Spleen (tissue), 11 donors: ENCODE measurements at regions not wholly inside any gene's neighbourhood (a gene's known extent, or its start where the extent isn't known, plus 50 kb on each side); places are given as distances from the start of the nearest gene placed in this dataset.

Source experiments
- DNase-seq: peaks from one replicate; pipeline ENCODE4 v3.0.0-alpha.2; 2020
- H3K27ac ChIP-seq, 8 donors: fragments of 200-600 bp; sonication (generic) in 7 of 8; 1 replicate in 4 of 8; 2 replicates in 4 of 8; pipeline versions ENCODE4 v1.5.0 to v1.8.0; 2016 to 2021; ENCODE audit warnings: inconsistent platforms in 4 of 8, mild to moderate bottlenecking in 4 of 8, moderate library complexity in 1 of 8
- H3K27me3 ChIP-seq, 7 donors: fragments of 200-600 bp; sonication (generic) in 6 of 7; replicated peaks in 1 of 7; 1 replicate in 4 of 7; 2 replicates in 3 of 7; pipeline versions ENCODE4 v1.5.0 to v1.8.0; 2016 to 2021; ENCODE audit warnings: inconsistent platforms in 3 of 7, mild to moderate bottlenecking in 1 of 7
- H3K36me3 ChIP-seq, 6 donors: fragments of 200-600 bp; sonication (generic) in 5 of 6; 1 replicate in 4 of 6; 2 replicates in 2 of 6; pipeline versions ENCODE4 v1.5.0 to v1.8.0; 2016 to 2021; ENCODE audit warnings: inconsistent platforms in 2 of 6
- H3K4me1 ChIP-seq, 6 donors: fragments of 200-600 bp; sonication (generic) in 5 of 6; 1 replicate in 3 of 6; 2 replicates in 3 of 6; pipeline versions ENCODE4 v1.5.0 to v1.8.0; 2016 to 2021; ENCODE audit warnings: inconsistent platforms in 3 of 6
- H3K4me3 ChIP-seq, 8 donors: fragments of 200-600 bp; sonication (generic) in 7 of 8; 1 replicate in 4 of 8; 2 replicates in 4 of 8; pipeline versions ENCODE4 v1.5.0 to v1.8.0; 2016 to 2021; ENCODE audit warnings: inconsistent platforms in 4 of 8, mild to moderate bottlenecking in 4 of 8, moderate library complexity in 2 of 8
- H3K9me3 ChIP-seq, 8 donors: fragments of 200-600 bp; sonication (generic) in 7 of 8; 1 replicate in 4 of 8; 2 replicates in 4 of 8; pipeline versions ENCODE4 v1.5.0 to v1.8.0; 2016 to 2021; ENCODE audit warnings: inconsistent platforms in 4 of 8
- CTCF ChIP-seq, 11 experiments: fragments of 200-600 bp in 7 of 11; fragments of 450-650 bp in 4 of 11; sonication (generic) in 4 of 11; IDR thresholded peaks in 8 of 11; conservative IDR thresholded peaks in 3 of 11; 1 replicate in 7 of 11; 2 replicates in 4 of 11; pipeline versions ENCODE4 v1.4.0 to v1.8.0; 2016 to 2021; ENCODE audit warnings: antibody characterized with exemption in 11 of 11, inconsistent platforms in 4 of 11, mild to moderate bottlenecking in 1 of 11
- POLR2A ChIP-seq, 3 donors: fragments of 450-650 bp; IDR thresholded peaks; one replicate each; pipeline ENCODE4 v1.5.1; 2017; ENCODE audit warnings: antibody characterized with exemption in 3 of 3, mild to moderate bottlenecking in 1 of 3
- POLR2AphosphoS5 ChIP-seq, 3 donors: sonication (generic); formaldehyde crosslinking; IDR thresholded peaks; one replicate each; pipeline ENCODE4 v1.5.1; 2017; ENCODE audit warnings: antibody characterized with exemption in 3 of 3
- WGBS, 5 donors: extraction: QIAGEN DNeasy Blood & Tissue Kit in 3 of 5; methylation state at CpG; one replicate each; pipeline versions ENCODE4 v1.1.5 to v1.1.7; 2013 to 2018; 5-methylcytosine and 5-hydroxymethylcytosine counted together
- intact Hi-C: fragments of 100-400 bp; cut with DNase I; formaldehyde crosslinking; loops from one replicate; pipeline ENCODE4 v1.15.0; 2023; ENCODE audit warnings: low total_unique reads
- donor health status: healthy with polysubstance abuse.
- donor health status: DM: no; HTN: no; CAD: no; lungs with moderate emphysema.
- donor health status: DM: no; HTN: no; CAD: no.
- donor health status: Bipolar disorder and iron deficiency.
- donor health status: healthy.
- donor health status: DM: no; HTN: no; CAD: no.
- donor health status: DM: yes; HTN: yes; CAD: no.

GRCh38 chr12:4009979-4010704 is 136.9 kb upstream of the PARP11 start:
- Histone ChIP-seq H3K36me3 (no peaks in the 10 kb centered on the region), H3K9me3 (no peaks in the 10 kb centered on the region), H3K27ac (no peak overlapping the region), H3K4me1 (no peaks in the 10 kb centered on the region), H3K4me3 (no peak overlapping the region), H3K27me3 (no peaks in the 10 kb centered on the region)
- intact Hi-C loops: no loop called here
- 87 to 92% (median 89%) methylated on average over 8 of the region's 8 CpGs for WGBS, 5 donors
- no peak for DNase-seq
- TF ChIP-seq POLR2AphosphoS5 (IDR thresholded peaks at IDR 0.05): no peak
- no peak for TF ChIP-seq POLR2A (IDR thresholded peaks at IDR 0.05)
- TF ChIP-seq CTCF (IDR thresholded peaks at IDR 0.05 in 8 of 11, conservative IDR thresholded peaks at IDR 0.05 in 3 of 11): no peak

- intact Hi-C loops: no loop called here
- Histone ChIP-seq H3K4me1 (no peaks in the 10 kb centered on the region), H3K36me3 (no peaks in the 10 kb centered on the region), H3K27me3 (peaks cover 0 to 4% (median 0%) of the 10 kb centered on the region in 7 donors), H3K9me3 (no peaks in the 10 kb centered on the region), H3K4me3 (no peak overlapping the region), H3K27ac (no peak overlapping the region)
- DNase-seq: no peak
- TF ChIP-seq POLR2A (IDR thresholded peaks at IDR 0.05) (no peak), CTCF (IDR thresholded peaks at IDR 0.05 in 8 of 11, conservative IDR thresholded peaks at IDR 0.05 in 3 of 11) (no peak), POLR2AphosphoS5 (IDR thresholded peaks at IDR 0.05) (no peak)
- WGBS, 5 donors: 77 to 92% (median 82%) methylated on average over 4 of the region's 4 CpGs
Observed at GRCh38 chr12:4006743-4007142, 133.5 kb upstream of the PARP11 start.

- H3K4me1 ChIP-seq: no peaks in the 10 kb centered on the region
- TF ChIP-seq CTCF (IDR thresholded peaks at IDR 0.05 in 8 of 11, conservative IDR thresholded peaks at IDR 0.05 in 3 of 11): no peak
- TF ChIP-seq POLR2A (IDR thresholded peaks at IDR 0.05): no peak
- TF ChIP-seq POLR2AphosphoS5 (IDR thresholded peaks at IDR 0.05): no peak
- intact Hi-C loops: no loop called here
- peaks cover 0 to 4% (median 0%) of the 10 kb centered on the region in 7 donors for H3K27me3 ChIP-seq
- peaks cover 0 to 4% (median 0%) of the 10 kb centered on the region in 8 donors for H3K9me3 ChIP-seq
- H3K4me3 ChIP-seq: no peak overlapping the region
- no peak for DNase-seq
- WGBS, 5 donors: 87 to 91% (median 90%) methylated on average over 15 of the region's 15 CpGs
- H3K36me3 ChIP-seq: no peaks in the 10 kb centered on the region
- H3K27ac ChIP-seq: no peak overlapping the region
Observed at GRCh38 chr12:4005851-4006430, 132.7 kb upstream of the PARP11 start.

GRCh38 chr12:4003576-4003975 is 130.4 kb upstream of the PARP11 start:
- no peak overlapping the region for H3K4me3 ChIP-seq
- peaks cover 0 to 6% (median 0%) of the 10 kb centered on the region in 8 donors for H3K9me3 ChIP-seq
- intact Hi-C loops: no loop called here
- no peaks in the 10 kb centered on the region for H3K4me1 ChIP-seq
- peaks cover 0 to 4% (median 0%) of the 10 kb centered on the region in 7 donors for H3K27me3 ChIP-seq
- H3K27ac ChIP-seq: no peak overlapping the region
- H3K36me3 ChIP-seq: no peaks in the 10 kb centered on the region
- 74 to 89% (median 85%) methylated on average over 4 of the region's 4 CpGs for WGBS, 5 donors
- no peak for TF ChIP-seq POLR2AphosphoS5 (IDR thresholded peaks at IDR 0.05)
- no peak for TF ChIP-seq CTCF (IDR thresholded peaks at IDR 0.05 in 8 of 11, conservative IDR thresholded peaks at IDR 0.05 in 3 of 11)
- no peak for TF ChIP-seq POLR2A (IDR thresholded peaks at IDR 0.05)
- DNase-seq: no peak
